H9 (cell line): ENCODE measurements at regions not wholly inside any gene's neighbourhood (a gene's known extent, or its start where the extent isn't known, plus 50 kb on each side); places are given as distances from the start of the nearest gene placed in this dataset.

Source experiments
- DNase-seq: peaks from one replicate; pipeline ENCODE4 v3.0.0-alpha.2; 2017
- H2AFZ ChIP-seq: one replicate; pipeline ENCODE4 v1.6.1; 2013; ENCODE audit warnings: mild to moderate bottlenecking, low read length, control low read depth, moderate library complexity
- H2AK5ac ChIP-seq: 2 replicates; pipeline ENCODE4 v1.6.1; 2013; ENCODE audit warnings: low read length, control low read depth, mixed read lengths; ENCODE audit not compliant: insufficient read length
- H2BK120ac ChIP-seq: one replicate; pipeline ENCODE4 v1.6.1; 2013; ENCODE audit warnings: low read depth, mild to moderate bottlenecking, low read length, control low read depth, inconsistent platforms; ENCODE audit not compliant: poor library complexity, severe bottlenecking
- H2BK12ac ChIP-seq: 2 replicates; pipeline ENCODE4 v1.6.1; 2013; ENCODE audit warnings: low read length, control low read depth, mixed read lengths, low read depth; ENCODE audit not compliant: insufficient read length
- H2BK15ac ChIP-seq: 2 replicates; pipeline ENCODE4 v1.6.1; 2013; ENCODE audit warnings: low read depth, low read length, control low read depth
- H2BK20ac ChIP-seq: one replicate; pipeline ENCODE4 v1.6.1; 2013; ENCODE audit warnings: low read depth, mild to moderate bottlenecking, low read length, control low read depth, inconsistent platforms; ENCODE audit not compliant: poor library complexity, severe bottlenecking
- H2BK5ac ChIP-seq: 2 replicates; pipeline ENCODE4 v1.6.1; 2013; ENCODE audit warnings: low read length, control low read depth, mixed read lengths; ENCODE audit not compliant: insufficient read length
- H3K14ac ChIP-seq: 2 replicates; pipeline ENCODE4 v1.6.1; 2013; ENCODE audit warnings: low read length, control low read depth; ENCODE audit not compliant: insufficient read depth
- H3K18ac ChIP-seq: 2 replicates; pipeline ENCODE4 v1.6.1; 2013; ENCODE audit warnings: low read depth, mild to moderate bottlenecking, mixed read lengths, low read length, control low read depth; ENCODE audit not compliant: insufficient read length
- H3K23ac ChIP-seq: 2 replicates; pipeline ENCODE4 v1.6.1; 2013; ENCODE audit warnings: low read length, control low read depth, mixed read lengths, low read depth; ENCODE audit not compliant: insufficient read length
- H3K23me2 ChIP-seq: 2 replicates; pipeline ENCODE4 v1.6.1; 2013; ENCODE audit warnings: low read depth, mild to moderate bottlenecking, mixed read lengths, low read length, control low read depth; ENCODE audit not compliant: insufficient read length, poor library complexity, severe bottlenecking
- H3K27ac ChIP-seq: 2 replicates; pipeline ENCODE4 v1.5.1; 2013; ENCODE audit warnings: low read length, control low read depth, mixed read lengths, low read depth; ENCODE audit not compliant: insufficient read length
- H3K27me3 ChIP-seq: 2 replicates; pipeline ENCODE4 v1.6.1; 2013; ENCODE audit warnings: low read length, control low read depth, inconsistent platforms; ENCODE audit not compliant: insufficient read depth
- H3K4ac ChIP-seq: 2 replicates; pipeline ENCODE4 v1.6.1; 2013; ENCODE audit warnings: low read depth, mild to moderate bottlenecking, control low read depth, inconsistent platforms, low read length, moderate library complexity
- H3K4me1 ChIP-seq: 2 replicates; pipeline ENCODE4 v1.6.1; 2013; ENCODE audit warnings: low read length, control low read depth, inconsistent platforms; ENCODE audit not compliant: insufficient read depth
- H3K4me2 ChIP-seq: 2 replicates; pipeline ENCODE4 v1.6.1; 2013; ENCODE audit warnings: low read length, control low read depth, mixed read lengths; ENCODE audit not compliant: insufficient read length, insufficient read depth
- H3K56ac ChIP-seq: 2 replicates; pipeline ENCODE4 v1.6.1; 2013; ENCODE audit warnings: low read depth, mild to moderate bottlenecking, mixed read lengths, low read length, control low read depth; ENCODE audit not compliant: insufficient read length
- H3K79me1 ChIP-seq: 2 replicates; pipeline ENCODE4 v1.6.1; 2013; ENCODE audit warnings: low read depth, mild to moderate bottlenecking, moderate library complexity, low read length, control low read depth, inconsistent platforms; ENCODE audit not compliant: insufficient read depth, poor library complexity, severe bottlenecking
- H3K79me2 ChIP-seq: 2 replicates; pipeline ENCODE4 v1.6.1; 2013; ENCODE audit warnings: low read length, control low read depth, inconsistent platforms; ENCODE audit not compliant: insufficient read depth
- H3K9ac ChIP-seq: 2 replicates; pipeline ENCODE4 v1.6.1; 2013; ENCODE audit warnings: low read length, control low read depth, mixed read lengths; ENCODE audit not compliant: insufficient read length; ENCODE audit errors: extremely low read depth
- H3K9me3 ChIP-seq: one replicate; pipeline ENCODE4 v1.6.1; 2013; ENCODE audit warnings: low read depth, low read length, inconsistent platforms; ENCODE audit not compliant: control insufficient read depth
- H3T11ph ChIP-seq: one replicate; pipeline ENCODE4 v1.6.1; 2013; ENCODE audit warnings: mild to moderate bottlenecking, low read length, control low read depth, inconsistent platforms
- H4K20me1 ChIP-seq: one replicate; pipeline ENCODE4 v1.6.1; 2013; ENCODE audit not compliant: control insufficient read depth, insufficient read length, insufficient read depth
- H4K5ac ChIP-seq: 2 replicates; pipeline ENCODE4 v1.6.1; 2013; ENCODE audit warnings: low read depth, mild to moderate bottlenecking, mixed read lengths, low read length, control low read depth; ENCODE audit not compliant: insufficient read length
- H4K8ac ChIP-seq: replicated peaks from 2 replicates; pipeline ENCODE4 v1.6.1; 2013; ENCODE audit warnings: low read length, control low read depth, mixed read lengths, low read depth; ENCODE audit not compliant: insufficient read length
- H4K91ac ChIP-seq: 2 replicates; pipeline ENCODE4 v1.6.1; 2013; ENCODE audit warnings: low read depth, mild to moderate bottlenecking, moderate library complexity, mixed read lengths, low read length, control low read depth; ENCODE audit not compliant: insufficient read length
- H3K27ac Mint-ChIP-seq, 3 experiments: 2 replicates in 2 of 3; 3 replicates in 1 of 3; pipeline ENCODE4 v1.8.0; 2020 to 2021; ENCODE audit warnings: mixed read lengths in 3 of 3, mild to moderate bottlenecking in 1 of 3, moderate library complexity in 1 of 3
- H3K27me3 Mint-ChIP-seq: 2 replicates; pipeline ENCODE4 v1.8.0; 2021; ENCODE audit warnings: low read depth, mild to moderate bottlenecking, moderate library complexity, mixed read lengths
- H3K36me3 Mint-ChIP-seq, 3 experiments: 2 replicates in 2 of 3; 3 replicates in 1 of 3; pipeline ENCODE4 v1.8.0; 2020 to 2021; ENCODE audit warnings: low read depth in 3 of 3, mixed read lengths in 3 of 3; ENCODE audit not compliant: insufficient read depth in 1 of 3
- H3K4me1 Mint-ChIP-seq, 2 experiments: 2 replicates each; pipeline ENCODE4 v1.8.0; 2020; ENCODE audit warnings: mixed read lengths in 2 of 2
- H3K4me3 Mint-ChIP-seq, 2 experiments: 2 replicates in 1 of 2; 3 replicates in 1 of 2; pipeline ENCODE4 v1.8.0; 2020 to 2021; ENCODE audit warnings: mild to moderate bottlenecking in 2 of 2, mixed read lengths in 2 of 2, moderate library complexity in 1 of 2
- H3K9me3 Mint-ChIP-seq, 2 experiments: 2 replicates in 1 of 2; 3 replicates in 1 of 2; pipeline ENCODE4 v1.8.0; 2020; ENCODE audit warnings: mild to moderate bottlenecking in 2 of 2, mixed read lengths in 2 of 2, moderate library complexity in 1 of 2
- WGBS: extraction: QIAGEN DNeasy Blood & Tissue Kit; methylation state at CpG from one replicate; pipeline ENCODE4 v1.1.7; 2013; ENCODE audit warnings: missing lambda C conversion rate, low lambda C conversion rate, mixed read lengths; ENCODE audit not compliant: insufficient read length; ENCODE audit errors: extremely low coverage; 5-methylcytosine and 5-hydroxymethylcytosine counted together
- TF ChIP-seq, protein P1 (sequence below): fragments of 200-600 bp; sonication (generic); conservative IDR thresholded peaks from 3 replicates; pipeline ENCODE4 v1.8.0; 2021; ENCODE audit warnings: antibody characterized with exemption, mild to moderate bottlenecking

DNA sequence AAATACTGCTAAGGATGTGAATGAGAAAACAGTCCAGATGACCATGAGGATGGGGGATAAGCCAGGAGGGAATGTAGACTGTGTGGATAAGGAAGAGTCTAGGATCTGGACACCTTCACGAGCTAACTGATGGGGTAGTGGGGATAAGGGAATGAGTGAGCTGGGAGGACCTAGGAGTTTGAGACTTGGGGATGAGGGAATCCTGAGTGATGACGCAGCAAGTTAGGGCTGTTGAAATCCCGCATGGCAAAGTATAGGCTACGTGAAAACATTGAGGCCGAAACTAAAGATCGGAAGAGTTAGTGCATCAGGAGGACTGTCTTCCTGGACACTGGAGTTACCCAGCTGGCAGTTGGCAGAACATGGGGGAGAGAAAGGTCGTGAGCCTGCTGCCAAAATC, 129.2 kb upstream of the EEA1 start:
- no peak overlapping the region for H3K18ac ChIP-seq
- no peak overlapping the region for H2BK12ac ChIP-seq
- no peak overlapping the region for H3K4me3 Mint-ChIP-seq
- H3K56ac ChIP-seq, result no peak overlapping the region
- H3T11ph ChIP-seq, result no peak overlapping the region
- no peak overlapping the region for H3K14ac ChIP-seq
- no peaks in the 10 kb centered on the region for H4K20me1 ChIP-seq
- no peak overlapping the region for H4K5ac ChIP-seq
- H3K23me2 ChIP-seq, result no peaks in the 10 kb centered on the region
- no peak overlapping the region for H4K91ac ChIP-seq
- H3K23ac ChIP-seq, result no peak overlapping the region
- H3K27ac Mint-ChIP-seq, result no peak overlapping the region; a peak in 1 of 7 replicates
- no peak overlapping the region for H3K4ac ChIP-seq
- H3K36me3 Mint-ChIP-seq, result no peaks in the 10 kb centered on the region
- peaks cover 5% of the 10 kb centered on the region; the same call in 1 of the 2 replicates for H3K4me1 ChIP-seq
- no peak overlapping the region for H3K27ac ChIP-seq
- WGBS, result no CpG with 5 or more reads among the region's 7 CpGs
- H3K27me3 ChIP-seq, result no peaks in the 10 kb centered on the region
- no peaks in the 10 kb centered on the region for H3K79me2 ChIP-seq
- H3K4me1 Mint-ChIP-seq, result peaks cover 22 to 27% of the 10 kb centered on the region in 2 experiments
- H2BK15ac ChIP-seq, result no peak overlapping the region
- H3K9me3 Mint-ChIP-seq, result no peaks in the 10 kb centered on the region
- no peak overlapping the region for H4K8ac ChIP-seq
- DNase-seq, result no peak
- no peak overlapping the region for H2AK5ac ChIP-seq
- TF ChIP-seq, protein P1, sequence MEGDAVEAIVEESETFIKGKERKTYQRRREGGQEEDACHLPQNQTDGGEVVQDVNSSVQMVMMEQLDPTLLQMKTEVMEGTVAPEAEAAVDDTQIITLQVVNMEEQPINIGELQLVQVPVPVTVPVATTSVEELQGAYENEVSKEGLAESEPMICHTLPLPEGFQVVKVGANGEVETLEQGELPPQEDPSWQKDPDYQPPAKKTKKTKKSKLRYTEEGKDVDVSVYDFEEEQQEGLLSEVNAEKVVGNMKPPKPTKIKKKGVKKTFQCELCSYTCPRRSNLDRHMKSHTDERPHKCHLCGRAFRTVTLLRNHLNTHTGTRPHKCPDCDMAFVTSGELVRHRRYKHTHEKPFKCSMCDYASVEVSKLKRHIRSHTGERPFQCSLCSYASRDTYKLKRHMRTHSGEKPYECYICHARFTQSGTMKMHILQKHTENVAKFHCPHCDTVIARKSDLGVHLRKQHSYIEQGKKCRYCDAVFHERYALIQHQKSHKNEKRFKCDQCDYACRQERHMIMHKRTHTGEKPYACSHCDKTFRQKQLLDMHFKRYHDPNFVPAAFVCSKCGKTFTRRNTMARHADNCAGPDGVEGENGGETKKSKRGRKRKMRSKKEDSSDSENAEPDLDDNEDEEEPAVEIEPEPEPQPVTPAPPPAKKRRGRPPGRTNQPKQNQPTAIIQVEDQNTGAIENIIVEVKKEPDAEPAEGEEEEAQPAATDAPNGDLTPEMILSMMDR, result no peak
- no peaks in the 10 kb centered on the region for H3K9me3 ChIP-seq
- H3K4me2 ChIP-seq, result no peak overlapping the region
- no peak overlapping the region for H2AFZ ChIP-seq
- H2BK120ac ChIP-seq, result no peak overlapping the region
- H2BK5ac ChIP-seq, result no peak overlapping the region
- peaks cover 3% of the 10 kb centered on the region for H3K27me3 Mint-ChIP-seq
- no peaks in the 10 kb centered on the region for H3K79me1 ChIP-seq
- no peak overlapping the region for H3K9ac ChIP-seq
- no peak overlapping the region for H2BK20ac ChIP-seq
